ENCODE measurements at regions not wholly inside any gene's neighbourhood (a gene's known extent, or its start where the extent isn't known, plus 50 kb on each side); places are given as distances from the start of the nearest gene placed in this dataset.

GRCh38 chr20:16220826-16221225 is 352.4 kb downstream of the KIF16B start:
- Mint-ChIP-seq H3K27me3 (no peaks in the 10 kb centered on the region), H3K36me3 (ENCODE audit: low read depth) (no peaks in the 10 kb centered on the region), H3K4me3 (no peak overlapping the region), H3K9me3 (no peaks in the 10 kb centered on the region), H3K4me1 (no peaks in the 10 kb centered on the region), H3K27ac (no peak overlapping the region)
- DNase-seq: no peak
- intact Hi-C loops (cut with micrococcal nuclease): no loop called here

- no peak for DNase-seq
- Mint-ChIP-seq H3K27me3 (no peaks in the 10 kb centered on the region), H3K9me3 (no peaks in the 10 kb centered on the region), H3K4me1 (no peaks in the 10 kb centered on the region), H3K4me3 (no peak overlapping the region), H3K27ac (no peak overlapping the region), H3K36me3 (ENCODE audit: low read depth) (no peaks in the 10 kb centered on the region)
- intact Hi-C loops (cut with micrococcal nuclease): no loop called here
These were observed 354.1 kb downstream of the KIF16B start for GRCh38 chr20:16219182-16219581.

GRCh38 chr20:16216914-16217230 is 356.4 kb downstream of the KIF16B start:
- intact Hi-C loops (cut with micrococcal nuclease): no loop called here
- no peak for DNase-seq

GRCh38 chr20:16216227-16216913 is 356.9 kb downstream of the KIF16B start:
- H3K4me3 Mint-ChIP-seq: no peak overlapping the region
- H3K27ac Mint-ChIP-seq: no peak overlapping the region
- intact Hi-C loops (cut with micrococcal nuclease): no loop called here
- H3K9me3 Mint-ChIP-seq: no peaks in the 10 kb centered on the region
- H3K4me1 Mint-ChIP-seq: no peaks in the 10 kb centered on the region
- no peaks in the 10 kb centered on the region for H3K27me3 Mint-ChIP-seq
- DNase-seq: no peak
- no peaks in the 10 kb centered on the region for H3K36me3 Mint-ChIP-seq (ENCODE audit: low read depth)

More at GRCh38 chr20:16216914-16217230, 356.4 kb downstream of the KIF16B start:
- Mint-ChIP-seq H3K4me3 (no peak overlapping the region), H3K9me3 (no peaks in the 10 kb centered on the region), H3K27me3 (no peaks in the 10 kb centered on the region), H3K36me3 (ENCODE audit: low read depth) (no peaks in the 10 kb centered on the region), H3K4me1 (no peaks in the 10 kb centered on the region), H3K27ac (no peak overlapping the region)

GRCh38 chr20:16215041-16215440 is 358.2 kb downstream of the KIF16B start:
- no peaks in the 10 kb centered on the region for H3K36me3 Mint-ChIP-seq (ENCODE audit: low read depth)
- no peaks in the 10 kb centered on the region for H3K27me3 Mint-ChIP-seq
- intact Hi-C loops (cut with micrococcal nuclease): no loop called here
- no peak overlapping the region for H3K27ac Mint-ChIP-seq
- DNase-seq: no peak
- no peaks in the 10 kb centered on the region for H3K9me3 Mint-ChIP-seq
- H3K4me3 Mint-ChIP-seq: no peak overlapping the region
- H3K4me1 Mint-ChIP-seq: no peaks in the 10 kb centered on the region

GRCh38 chr20:16212790-16213189 is 360.5 kb downstream of the KIF16B start:
- Mint-ChIP-seq H3K36me3 (ENCODE audit: low read depth) (no peaks in the 10 kb centered on the region), H3K27me3 (no peaks in the 10 kb centered on the region)
- DNase-seq: no peak

GRCh38 chr20:16209951-16210361 is 363.3 kb downstream of the KIF16B start:
- Mint-ChIP-seq H3K9me3 (no peaks in the 10 kb centered on the region), H3K4me1 (no peaks in the 10 kb centered on the region), H3K27ac (no peak overlapping the region), H3K36me3 (ENCODE audit: low read depth) (no peaks in the 10 kb centered on the region), H3K27me3 (no peaks in the 10 kb centered on the region), H3K4me3 (no peak overlapping the region)
- intact Hi-C loops (cut with micrococcal nuclease): no loop called here
- no peak for DNase-seq

More at GRCh38 chr20:16212790-16213189, 360.5 kb downstream of the KIF16B start:
- no peaks in the 10 kb centered on the region for H3K9me3 Mint-ChIP-seq
- no peaks in the 10 kb centered on the region for H3K4me1 Mint-ChIP-seq
- no peak overlapping the region for H3K27ac Mint-ChIP-seq
- intact Hi-C loops (cut with micrococcal nuclease): no loop called here
- no peak overlapping the region for H3K4me3 Mint-ChIP-seq

- no peak for DNase-seq
- Mint-ChIP-seq H3K4me1 (no peaks in the 10 kb centered on the region), H3K27me3 (no peaks in the 10 kb centered on the region), H3K4me3 (no peak overlapping the region), H3K9me3 (no peaks in the 10 kb centered on the region), H3K36me3 (ENCODE audit: low read depth) (no peaks in the 10 kb centered on the region), H3K27ac (no peak overlapping the region)
- intact Hi-C loops (cut with micrococcal nuclease): no loop called here
These were observed 363.9 kb downstream of the KIF16B start for GRCh38 chr20:16209357-16209756.

GRCh38 chr20:16208443-16208842 is 364.8 kb downstream of the KIF16B start:
- no peak for DNase-seq
- no peaks in the 10 kb centered on the region for H3K27me3 Mint-ChIP-seq
- no peak overlapping the region for H3K4me3 Mint-ChIP-seq
- H3K27ac Mint-ChIP-seq: no peak overlapping the region
- no peaks in the 10 kb centered on the region for H3K9me3 Mint-ChIP-seq
- H3K36me3 Mint-ChIP-seq (ENCODE audit: low read depth): no peaks in the 10 kb centered on the region
- intact Hi-C loops (cut with micrococcal nuclease): no loop called here
- no peaks in the 10 kb centered on the region for H3K4me1 Mint-ChIP-seq

GRCh38 chr20:16206817-16207216 is 366.4 kb downstream of the KIF16B start:
- no peaks in the 10 kb centered on the region for H3K27me3 Mint-ChIP-seq
- intact Hi-C loops (cut with micrococcal nuclease): no loop called here
- peaks cover 4% of the 10 kb centered on the region for H3K9me3 Mint-ChIP-seq
- H3K4me1 Mint-ChIP-seq: no peaks in the 10 kb centered on the region
- no peak for DNase-seq
- H3K4me3 Mint-ChIP-seq: no peak overlapping the region
- H3K27ac Mint-ChIP-seq: no peak overlapping the region
- no peaks in the 10 kb centered on the region for H3K36me3 Mint-ChIP-seq (ENCODE audit: low read depth)

- H3K36me3 Mint-ChIP-seq (ENCODE audit: low read depth): no peaks in the 10 kb centered on the region
- H3K27me3 Mint-ChIP-seq: no peaks in the 10 kb centered on the region
- H3K4me1 Mint-ChIP-seq: no peaks in the 10 kb centered on the region
- intact Hi-C loops (cut with micrococcal nuclease): no loop called here
- DNase-seq: no peak
- H3K4me3 Mint-ChIP-seq: no peak overlapping the region
- H3K27ac Mint-ChIP-seq: no peak overlapping the region
- peaks cover 4% of the 10 kb centered on the region for H3K9me3 Mint-ChIP-seq
These were observed 367.7 kb downstream of the KIF16B start for GRCh38 chr20:16205507-16205906.

GRCh38 chr20:16203096-16203495 is 370.2 kb downstream of the KIF16B start:
- H3K4me3 Mint-ChIP-seq: no peak overlapping the region
- H3K27ac Mint-ChIP-seq: no peak overlapping the region
- H3K27me3 Mint-ChIP-seq: no peaks in the 10 kb centered on the region
- H3K36me3 Mint-ChIP-seq (ENCODE audit: low read depth): no peaks in the 10 kb centered on the region
- H3K4me1 Mint-ChIP-seq: no peaks in the 10 kb centered on the region
- H3K9me3 Mint-ChIP-seq: peaks cover 4% of the 10 kb centered on the region
- no peak for DNase-seq
- intact Hi-C loops (cut with micrococcal nuclease): no loop called here

- Mint-ChIP-seq H3K36me3 (ENCODE audit: low read depth) (no peaks in the 10 kb centered on the region), H3K4me3 (no peak overlapping the region), H3K4me1 (no peaks in the 10 kb centered on the region), H3K27ac (no peak overlapping the region), H3K27me3 (no peaks in the 10 kb centered on the region), H3K9me3 (peaks cover 4% of the 10 kb centered on the region)
- intact Hi-C loops (cut with micrococcal nuclease): no loop called here
- DNase-seq: no peak
These were observed 372.1 kb downstream of the KIF16B start for GRCh38 chr20:16201191-16201590.

- H3K36me3 Mint-ChIP-seq (ENCODE audit: low read depth): no peaks in the 10 kb centered on the region
- no peak overlapping the region for H3K4me3 Mint-ChIP-seq
- DNase-seq: no peak
- no peaks in the 10 kb centered on the region for H3K9me3 Mint-ChIP-seq
- no peaks in the 10 kb centered on the region for H3K27me3 Mint-ChIP-seq
- no peak overlapping the region for H3K27ac Mint-ChIP-seq
- no peaks in the 10 kb centered on the region for H3K4me1 Mint-ChIP-seq
- intact Hi-C loops (cut with micrococcal nuclease): no loop called here
These were observed 375.6 kb downstream of the KIF16B start for GRCh38 chr20:16197696-16198095.

GRCh38 chr20:16195671-16196070 is 377.6 kb downstream of the KIF16B start:
- Mint-ChIP-seq H3K4me3 (no peak overlapping the region), H3K27me3 (no peaks in the 10 kb centered on the region), H3K27ac (no peak overlapping the region), H3K9me3 (no peaks in the 10 kb centered on the region), H3K4me1 (no peaks in the 10 kb centered on the region), H3K36me3 (ENCODE audit: low read depth) (no peaks in the 10 kb centered on the region)
- DNase-seq: no peak
- intact Hi-C loops (cut with micrococcal nuclease): no loop called here
